ENCODE measurements at regions not wholly inside any gene's neighbourhood (a gene's known extent, or its start where the extent isn't known, plus 50 kb on each side); places are given as distances from the start of the nearest gene placed in this dataset.

GRCh38 chr1:99115231-99115630 lies 110.6 kb upstream of the PLPPR5 start:
- no peaks in the 10 kb centered on the region for H3K36me3 ChIP-seq (ENCODE audit: control insufficient read depth in 2 of 2, insufficient read depth in 2 of 2, low read length in 2 of 2)
- H3K4me1 ChIP-seq (ENCODE audit: control insufficient read depth, insufficient read depth, low read length): no peaks in the 10 kb centered on the region
- H3K4me3 ChIP-seq (ENCODE audit: low read length in 2 of 2): no peak overlapping the region
- no peak overlapping the region for H3K9ac ChIP-seq (ENCODE audit: low read length in 2 of 2)
- no peaks in the 10 kb centered on the region for H3K9me3 ChIP-seq (ENCODE audit: control insufficient read depth in 2 of 2, low read length in 2 of 2)
- no peaks in the 10 kb centered on the region for H3K27me3 ChIP-seq (ENCODE audit: control insufficient read depth in 1 of 2, insufficient read depth in 2 of 2, low read length in 2 of 2)
- H3K27ac ChIP-seq (ENCODE audit: low read length): no peak overlapping the region

DNA sequence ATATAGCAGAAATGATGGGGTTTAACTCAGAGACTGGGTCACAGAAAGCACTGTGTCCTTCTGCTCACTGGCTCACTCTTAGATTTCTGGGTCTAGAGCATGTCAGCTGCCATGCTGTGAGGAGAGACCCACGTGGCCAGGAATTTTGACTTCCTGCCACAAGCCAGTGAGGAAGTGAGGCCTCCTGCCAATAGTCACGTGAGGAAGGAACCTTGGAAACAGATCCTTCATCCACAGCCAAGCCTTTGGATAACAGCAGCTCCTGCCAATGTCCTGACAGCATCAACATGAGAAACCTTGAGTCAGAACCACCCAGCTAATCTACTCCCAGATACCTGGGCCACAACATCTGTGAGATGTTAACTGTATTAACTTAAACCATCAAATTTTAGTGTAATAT lies 114.5 kb upstream of the PLPPR5 start:
- Histone ChIP-seq H3K27me3 (ENCODE audit: control insufficient read depth in 1 of 2, insufficient read depth in 2 of 2, low read length in 2 of 2) (no peaks in the 10 kb centered on the region), H3K4me1 (ENCODE audit: control insufficient read depth, insufficient read depth, low read length) (no peaks in the 10 kb centered on the region), H3K36me3 (ENCODE audit: control insufficient read depth in 2 of 2, insufficient read depth in 2 of 2, low read length in 2 of 2) (no peaks in the 10 kb centered on the region), H3K4me3 (ENCODE audit: low read length in 2 of 2) (no peak overlapping the region), H3K9ac (ENCODE audit: low read length in 2 of 2) (no peak overlapping the region), H3K9me3 (ENCODE audit: control insufficient read depth in 2 of 2, low read length in 2 of 2) (no peaks in the 10 kb centered on the region), H3K27ac (ENCODE audit: low read length) (no peak overlapping the region)

GRCh38 chr1:99122039-99122438 lies 117.4 kb upstream of the PLPPR5 start:
- Histone ChIP-seq H3K4me3 (ENCODE audit: low read length in 2 of 2) (no peak overlapping the region), H3K4me1 (ENCODE audit: control insufficient read depth, insufficient read depth, low read length) (no peaks in the 10 kb centered on the region), H3K9me3 (ENCODE audit: control insufficient read depth in 2 of 2, low read length in 2 of 2) (no peaks in the 10 kb centered on the region), H3K36me3 (ENCODE audit: control insufficient read depth in 2 of 2, insufficient read depth in 2 of 2, low read length in 2 of 2) (no peaks in the 10 kb centered on the region), H3K27ac (ENCODE audit: low read length) (no peak overlapping the region), H3K9ac (ENCODE audit: low read length in 2 of 2) (no peak overlapping the region), H3K27me3 (ENCODE audit: control insufficient read depth in 1 of 2, insufficient read depth in 2 of 2, low read length in 2 of 2) (no peaks in the 10 kb centered on the region)

DNA sequence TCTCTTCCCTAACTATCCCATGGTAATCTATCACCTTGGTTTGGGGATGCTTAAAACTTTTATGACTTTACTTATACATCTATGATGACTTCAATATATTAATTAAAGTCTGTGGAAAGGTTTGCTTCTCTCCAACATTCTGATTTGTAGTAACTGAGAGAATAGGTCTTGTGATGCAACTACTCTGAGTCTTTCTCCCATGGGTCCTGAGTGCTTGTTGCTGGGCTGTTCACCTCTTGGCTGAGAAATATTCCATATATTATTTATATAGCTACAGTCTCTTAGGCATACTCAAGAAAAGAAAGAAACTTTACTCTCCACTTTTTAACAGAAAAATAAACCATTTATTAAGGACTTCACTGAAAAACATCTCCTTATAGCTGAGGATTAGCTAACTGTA lies 119.3 kb upstream of the PLPPR5 start:
- no peak overlapping the region for H3K27ac ChIP-seq (ENCODE audit: low read length)
- no peaks in the 10 kb centered on the region for H3K27me3 ChIP-seq (ENCODE audit: control insufficient read depth in 1 of 2, insufficient read depth in 2 of 2, low read length in 2 of 2)
- no peaks in the 10 kb centered on the region for H3K36me3 ChIP-seq (ENCODE audit: control insufficient read depth in 2 of 2, insufficient read depth in 2 of 2, low read length in 2 of 2)
- H3K4me1 ChIP-seq (ENCODE audit: control insufficient read depth, insufficient read depth, low read length): no peaks in the 10 kb centered on the region
- H3K4me3 ChIP-seq (ENCODE audit: low read length in 2 of 2): no peak overlapping the region
- no peaks in the 10 kb centered on the region for H3K9me3 ChIP-seq (ENCODE audit: control insufficient read depth in 2 of 2, low read length in 2 of 2)
- no peak overlapping the region for H3K9ac ChIP-seq (ENCODE audit: low read length in 2 of 2)

DNA sequence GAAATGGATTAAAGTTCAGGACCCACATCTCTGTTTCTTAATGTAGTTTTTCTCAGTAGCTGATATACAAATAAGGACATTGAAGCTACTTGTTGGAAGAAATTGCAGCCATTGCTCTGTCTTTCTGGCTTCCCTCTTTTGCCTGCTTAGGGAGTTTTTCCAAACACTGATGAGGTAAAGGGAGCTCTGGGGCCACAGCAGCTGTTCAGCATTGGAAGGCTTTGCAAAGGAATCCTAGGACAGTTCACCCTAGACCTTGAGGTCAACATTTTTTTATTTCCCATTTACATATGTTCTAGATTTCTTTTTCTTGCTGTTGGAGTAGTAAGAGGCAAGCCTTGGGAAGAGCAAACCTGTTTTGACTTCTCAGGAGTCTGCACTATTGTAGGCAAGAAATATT lies 126.9 kb upstream of the PLPPR5 start:
- no peaks in the 10 kb centered on the region for H3K36me3 ChIP-seq (ENCODE audit: control insufficient read depth in 2 of 2, insufficient read depth in 2 of 2, low read length in 2 of 2)
- H3K9ac ChIP-seq (ENCODE audit: low read length in 2 of 2): no peak overlapping the region
- H3K27me3 ChIP-seq (ENCODE audit: control insufficient read depth in 1 of 2, insufficient read depth in 2 of 2, low read length in 2 of 2): no peaks in the 10 kb centered on the region
- no peaks in the 10 kb centered on the region for H3K9me3 ChIP-seq (ENCODE audit: control insufficient read depth in 2 of 2, low read length in 2 of 2)
- H3K27ac ChIP-seq (ENCODE audit: low read length): no peak overlapping the region
- H3K4me1 ChIP-seq (ENCODE audit: control insufficient read depth, insufficient read depth, low read length): no peaks in the 10 kb centered on the region
- no peak overlapping the region for H3K4me3 ChIP-seq (ENCODE audit: low read length in 2 of 2)

DNA sequence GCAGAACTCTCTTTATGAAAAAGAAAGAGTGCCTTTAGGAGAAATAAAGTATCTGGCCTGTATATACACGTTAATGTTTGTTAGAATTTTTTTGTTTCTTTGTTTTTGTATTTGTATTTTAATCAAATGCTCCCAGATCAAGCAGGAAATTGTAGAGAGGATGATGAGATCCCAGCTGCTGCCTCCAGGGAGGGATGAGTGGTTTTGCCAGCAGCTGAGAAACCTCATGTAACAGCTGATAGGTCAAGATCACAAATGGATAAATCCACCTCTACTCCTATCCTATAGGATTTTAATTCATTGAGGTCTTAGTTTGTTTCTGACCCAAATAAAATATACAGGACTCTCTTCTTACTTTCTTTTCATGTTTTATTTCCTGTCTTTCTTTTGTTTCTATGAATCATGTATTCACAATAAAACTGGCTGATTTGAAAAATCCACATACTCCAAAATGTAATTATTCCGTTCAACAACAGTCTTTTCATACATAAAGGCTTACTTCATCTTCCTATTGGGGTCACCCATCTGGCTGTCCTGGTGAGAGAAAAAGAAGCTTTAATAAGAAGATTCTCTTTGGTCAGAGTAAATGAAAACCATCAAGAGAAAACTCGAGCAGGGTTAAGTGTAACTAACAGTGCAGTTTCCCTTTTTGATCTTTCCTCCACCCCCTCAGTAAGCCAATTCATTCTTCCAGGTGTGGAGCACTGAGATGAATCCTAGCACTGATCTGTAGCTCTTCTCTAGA lies 129.3 kb upstream of the PLPPR5 start:
- Histone ChIP-seq H3K36me3 (ENCODE audit: control insufficient read depth in 2 of 2, insufficient read depth in 2 of 2, low read length in 2 of 2) (no peaks in the 10 kb centered on the region), H3K27me3 (ENCODE audit: control insufficient read depth in 1 of 2, insufficient read depth in 2 of 2, low read length in 2 of 2) (no peaks in the 10 kb centered on the region), H3K27ac (ENCODE audit: low read length) (no peak overlapping the region), H3K9ac (ENCODE audit: low read length in 2 of 2) (no peak overlapping the region), H3K4me1 (ENCODE audit: control insufficient read depth, insufficient read depth, low read length) (no peaks in the 10 kb centered on the region), H3K9me3 (ENCODE audit: control insufficient read depth in 2 of 2, low read length in 2 of 2) (no peaks in the 10 kb centered on the region), H3K4me3 (ENCODE audit: low read length in 2 of 2) (no peak overlapping the region)

GRCh38 chr1:99137554-99138206 lies 126.6 kb upstream of the PLPPR4 start:
- H3K4me3 ChIP-seq (ENCODE audit: low read length in 2 of 2): no peak overlapping the region
- H3K36me3 ChIP-seq (ENCODE audit: control insufficient read depth in 2 of 2, insufficient read depth in 2 of 2, low read length in 2 of 2): no peaks in the 10 kb centered on the region
- no peaks in the 10 kb centered on the region for H3K27me3 ChIP-seq (ENCODE audit: control insufficient read depth in 1 of 2, insufficient read depth in 2 of 2, low read length in 2 of 2)
- H3K27ac ChIP-seq (ENCODE audit: low read length): no peak overlapping the region
- H3K4me1 ChIP-seq (ENCODE audit: control insufficient read depth, insufficient read depth, low read length): no peaks in the 10 kb centered on the region
- H3K9me3 ChIP-seq (ENCODE audit: control insufficient read depth in 2 of 2, low read length in 2 of 2): no peaks in the 10 kb centered on the region
- no peak overlapping the region for H3K9ac ChIP-seq (ENCODE audit: low read length in 2 of 2)

DNA sequence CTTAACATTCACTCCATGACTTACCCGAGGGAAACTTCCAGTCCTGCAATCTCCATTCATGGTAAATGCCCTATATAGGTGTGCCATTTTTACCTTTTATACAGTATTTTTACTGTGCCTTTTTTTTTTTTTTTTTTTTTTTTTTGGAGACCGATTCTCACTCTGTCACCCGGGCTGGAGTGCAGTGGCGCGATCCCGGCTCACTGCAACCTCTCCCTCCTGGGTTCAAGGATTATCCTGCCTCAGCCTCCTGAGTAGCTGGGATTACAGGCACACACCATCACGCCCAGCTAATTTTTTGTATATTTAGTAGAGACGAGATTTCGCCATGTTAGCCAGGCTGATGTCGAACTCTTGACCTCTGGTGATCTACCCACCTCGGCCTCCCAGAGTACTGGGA lies 124.4 kb upstream of the PLPPR4 start:
- no peaks in the 10 kb centered on the region for H3K36me3 ChIP-seq (ENCODE audit: control insufficient read depth in 2 of 2, insufficient read depth in 2 of 2, low read length in 2 of 2)
- no peak overlapping the region for H3K4me3 ChIP-seq (ENCODE audit: low read length in 2 of 2)
- H3K9ac ChIP-seq (ENCODE audit: low read length in 2 of 2): no peak overlapping the region
- no peak overlapping the region for H3K27ac ChIP-seq (ENCODE audit: low read length)
- no peaks in the 10 kb centered on the region for H3K27me3 ChIP-seq (ENCODE audit: control insufficient read depth in 1 of 2, insufficient read depth in 2 of 2, low read length in 2 of 2)
- no peaks in the 10 kb centered on the region for H3K9me3 ChIP-seq (ENCODE audit: control insufficient read depth in 2 of 2, low read length in 2 of 2)
- H3K4me1 ChIP-seq (ENCODE audit: control insufficient read depth, insufficient read depth, low read length): no peaks in the 10 kb centered on the region

DNA sequence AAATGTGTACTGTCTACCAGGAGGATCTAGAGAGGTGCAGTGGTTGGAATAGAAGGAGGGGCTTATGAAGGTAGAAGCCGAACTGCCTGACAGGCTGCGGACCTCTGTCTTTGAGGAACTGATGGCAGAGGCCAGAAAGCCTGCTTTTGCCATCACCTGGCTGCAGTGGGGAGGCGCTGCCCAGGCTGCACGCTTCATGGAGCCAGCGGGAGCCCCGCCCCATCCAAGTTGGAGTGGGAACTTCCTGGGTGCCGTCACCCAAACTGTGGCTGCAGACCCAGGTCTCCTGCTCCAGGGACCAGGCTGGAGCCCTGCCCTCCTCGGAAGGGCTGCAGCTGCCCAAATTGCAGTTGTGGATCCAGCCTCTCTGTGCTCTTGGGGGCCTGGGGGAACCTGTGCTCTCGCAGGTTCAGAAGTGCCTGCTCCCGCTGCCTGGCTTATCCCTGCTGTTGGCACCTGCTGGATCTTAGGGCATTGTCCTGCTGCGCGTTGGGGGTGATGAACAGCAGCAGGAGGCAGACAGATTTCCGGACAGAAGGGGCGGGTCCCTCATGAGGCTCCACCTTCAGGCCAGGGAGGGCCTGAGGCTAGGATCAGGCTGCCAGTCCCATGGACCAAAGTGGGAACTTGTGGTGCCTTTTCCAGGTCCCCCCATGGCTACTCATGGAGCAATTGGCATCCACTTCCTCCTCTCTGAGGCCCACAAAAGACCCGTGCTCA lies 118.0 kb upstream of the PLPPR4 start:
- Histone ChIP-seq H3K4me3 (ENCODE audit: low read length in 2 of 2) (no peak overlapping the region), H3K4me1 (ENCODE audit: control insufficient read depth, insufficient read depth, low read length) (no peaks in the 10 kb centered on the region)

DNA sequence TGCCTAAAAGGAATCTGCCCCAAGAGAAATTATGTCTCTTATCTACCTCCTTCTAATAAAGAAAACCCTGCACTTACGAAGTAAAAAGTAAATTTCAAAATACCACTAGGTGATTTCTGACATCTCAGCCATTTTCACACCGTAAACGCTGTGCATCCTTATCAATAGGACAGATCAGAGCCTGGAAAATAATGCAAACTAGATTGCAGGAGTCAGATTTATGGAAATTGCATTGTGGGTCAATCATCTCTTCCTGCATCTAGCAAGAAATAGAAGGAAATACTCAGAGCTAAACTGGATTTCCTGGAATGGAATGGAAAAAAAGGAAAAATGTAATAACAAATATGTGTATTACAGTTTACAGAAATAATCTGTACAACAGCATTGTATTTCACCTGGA lies 114.3 kb upstream of the PLPPR4 start:
- Histone ChIP-seq H3K4me1 (ENCODE audit: control insufficient read depth, insufficient read depth, low read length) (no peaks in the 10 kb centered on the region), H3K9ac (ENCODE audit: low read length in 2 of 2) (no peak overlapping the region), H3K27me3 (ENCODE audit: control insufficient read depth in 1 of 2, insufficient read depth in 2 of 2, low read length in 2 of 2) (no peaks in the 10 kb centered on the region), H3K36me3 (ENCODE audit: control insufficient read depth in 2 of 2, insufficient read depth in 2 of 2, low read length in 2 of 2) (no peaks in the 10 kb centered on the region), H3K9me3 (ENCODE audit: control insufficient read depth in 2 of 2, low read length in 2 of 2) (no peaks in the 10 kb centered on the region), H3K4me3 (ENCODE audit: low read length in 2 of 2) (no peak overlapping the region), H3K27ac (ENCODE audit: low read length) (no peak overlapping the region)

More for the DNA sequence above, 118.0 kb upstream of the PLPPR4 start:
- H3K27me3 ChIP-seq (ENCODE audit: control insufficient read depth in 1 of 2, insufficient read depth in 2 of 2, low read length in 2 of 2): no peaks in the 10 kb centered on the region
- H3K9ac ChIP-seq (ENCODE audit: low read length in 2 of 2): no peak overlapping the region
- H3K27ac ChIP-seq (ENCODE audit: low read length): no peak overlapping the region
- no peaks in the 10 kb centered on the region for H3K9me3 ChIP-seq (ENCODE audit: control insufficient read depth in 2 of 2, low read length in 2 of 2)
- no peaks in the 10 kb centered on the region for H3K36me3 ChIP-seq (ENCODE audit: control insufficient read depth in 2 of 2, insufficient read depth in 2 of 2, low read length in 2 of 2)

DNA sequence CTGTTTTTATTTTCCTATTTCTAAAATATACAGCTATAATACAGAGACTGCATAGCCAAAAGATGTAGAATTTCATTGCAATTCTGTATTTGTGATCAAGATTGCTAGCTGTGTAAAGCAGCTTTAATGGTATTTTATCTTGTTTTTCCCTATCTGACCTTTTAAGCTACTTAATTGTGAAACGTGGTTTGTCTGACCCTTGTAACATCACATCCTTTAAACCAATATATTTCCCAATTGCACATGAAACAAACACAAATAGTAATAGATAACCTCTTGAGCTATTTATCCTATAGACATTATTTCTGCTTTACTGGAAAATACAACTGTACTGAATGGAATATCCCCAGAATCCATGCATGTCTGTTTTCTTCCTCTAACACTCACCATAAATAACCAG lies 112.2 kb upstream of the PLPPR4 start:
- no peaks in the 10 kb centered on the region for H3K36me3 ChIP-seq (ENCODE audit: control insufficient read depth in 2 of 2, insufficient read depth in 2 of 2, low read length in 2 of 2)
- H3K9ac ChIP-seq (ENCODE audit: low read length in 2 of 2): no peak overlapping the region
- H3K9me3 ChIP-seq (ENCODE audit: control insufficient read depth in 2 of 2, low read length in 2 of 2): no peaks in the 10 kb centered on the region
- no peak overlapping the region for H3K27ac ChIP-seq (ENCODE audit: low read length)
- H3K4me1 ChIP-seq (ENCODE audit: control insufficient read depth, insufficient read depth, low read length): no peaks in the 10 kb centered on the region
- H3K27me3 ChIP-seq (ENCODE audit: control insufficient read depth in 1 of 2, insufficient read depth in 2 of 2, low read length in 2 of 2): no peaks in the 10 kb centered on the region
- H3K4me3 ChIP-seq (ENCODE audit: low read length in 2 of 2): no peak overlapping the region
